Fibroblast of lung (primary cell): ENCODE measurements at regions not wholly inside any gene's neighbourhood (a gene's known extent, or its start where the extent isn't known, plus 50 kb on each side); places are given as distances from the start of the nearest gene placed in this dataset.

ENCODE experiments used
- DNase-seq, 2 donors: peaks; one replicate each; pipeline versions ENCODE4 v3.0.0 to v3.0.0-alpha.2; 2010; ENCODE audit warnings: low read depth in 2 of 2
- H2AFZ ChIP-seq: 2 replicates; pipeline ENCODE4 v1.5.1; 2012; ENCODE audit warnings: low read length, control low read depth, inconsistent platforms
- H3K27ac ChIP-seq: 2 replicates; pipeline ENCODE4 v1.5.1; 2011; ENCODE audit warnings: low read length, control low read depth; ENCODE audit not compliant: insufficient read depth
- H3K27me3 ChIP-seq: 2 replicates; pipeline ENCODE4 v1.5.1; 2011; ENCODE audit warnings: mild to moderate bottlenecking, low read length; ENCODE audit not compliant: control insufficient read depth, insufficient read depth
- H3K36me3 ChIP-seq: 2 replicates; pipeline ENCODE4 v1.5.1; 2011; ENCODE audit warnings: low read length; ENCODE audit not compliant: control insufficient read depth, insufficient read depth
- H3K4me1 ChIP-seq: 2 replicates; pipeline ENCODE4 v1.5.1; 2011; ENCODE audit warnings: low read length; ENCODE audit not compliant: control insufficient read depth, insufficient read depth; ENCODE audit errors: extremely low read depth
- H3K4me2 ChIP-seq: 2 replicates; pipeline ENCODE4 v1.5.1; 2011; ENCODE audit warnings: low read length, control low read depth; ENCODE audit not compliant: insufficient read depth; ENCODE audit errors: extremely low read depth
- H3K4me3 ChIP-seq, 4 experiments: fragments of 200-600 bp in 1 of 4; sonication (generic) in 1 of 4; replicated peaks in 1 of 4; 2 replicates each; pipeline ENCODE4 v1.5.1; 2011 to 2016; ENCODE audit warnings: low read length in 4 of 4, low read depth in 3 of 4, mild to moderate bottlenecking in 3 of 4, control low read depth in 2 of 4, inconsistent platforms in 1 of 4, mixed read lengths in 1 of 4; ENCODE audit not compliant: insufficient read depth in 1 of 4; ENCODE audit errors: control extremely low read depth in 1 of 4
- H3K79me2 ChIP-seq: 2 replicates; pipeline ENCODE4 v1.5.1; 2012; ENCODE audit warnings: mild to moderate bottlenecking, low read length, inconsistent platforms; ENCODE audit not compliant: control insufficient read depth, insufficient read depth
- H3K9ac ChIP-seq: 2 replicates; pipeline ENCODE4 v1.5.1; 2011; ENCODE audit warnings: mild to moderate bottlenecking, low read length, control low read depth; ENCODE audit not compliant: insufficient read depth
- H3K9me3 ChIP-seq: 2 replicates; pipeline ENCODE4 v1.5.1; 2012; ENCODE audit warnings: low read depth, low read length; ENCODE audit not compliant: control insufficient read depth, insufficient read depth
- H4K20me1 ChIP-seq: 2 replicates; pipeline ENCODE4 v1.5.1; 2011; ENCODE audit warnings: low read length; ENCODE audit not compliant: control insufficient read depth, insufficient read depth; ENCODE audit errors: extremely low read depth
- CTCF ChIP-seq, 2 donors: IDR thresholded peaks in 1 of 2; conservative IDR thresholded peaks in 1 of 2; 1 replicate in 1 of 2; 2 replicates in 1 of 2; pipeline ENCODE4 v1.5.1; 2011 to 2012; ENCODE audit warnings: low read length in 2 of 2, control low read depth in 1 of 2, inconsistent platforms in 1 of 2, low read depth in 1 of 2, mild to moderate bottlenecking in 1 of 2
- EZH2 ChIP-seq: IDR thresholded peaks from 2 replicates; pipeline ENCODE4 v1.5.1; 2012; ENCODE audit warnings: low read length, control low read depth, mild to moderate bottlenecking; ENCODE audit errors: missing control alignments

GRCh38 chr2:65498396-65498795, 66.0 kb upstream of the SPRED2 start:
- no peaks in the 10 kb centered on the region for H3K36me3 ChIP-seq
- H2AFZ ChIP-seq: no peak overlapping the region
- H3K4me1 ChIP-seq: no peaks in the 10 kb centered on the region
- no peaks in the 10 kb centered on the region for H4K20me1 ChIP-seq
- no peak overlapping the region for H3K4me2 ChIP-seq
- H3K4me3 ChIP-seq: no peak overlapping the region
- TF ChIP-seq CTCF (conservative IDR thresholded peaks at IDR 0.05 in 1 of 2, IDR thresholded peaks at IDR 0.05 in 1 of 2; ENCODE audit: low read depth in 1 of 2, low read length in 2 of 2): no peak
- no peak for TF ChIP-seq EZH2
- no peak overlapping the region for H3K9ac ChIP-seq
- DNase-seq: no peak
- H3K27ac ChIP-seq: no peak overlapping the region
- H3K9me3 ChIP-seq: no peaks in the 10 kb centered on the region
- no peaks in the 10 kb centered on the region for H3K79me2 ChIP-seq
- no peaks in the 10 kb centered on the region for H3K27me3 ChIP-seq

GRCh38 chr2:65495251-65495877, 63.0 kb upstream of the SPRED2 start:
- Histone ChIP-seq H3K9ac (no peak overlapping the region), H4K20me1 (no peaks in the 10 kb centered on the region), H3K36me3 (no peaks in the 10 kb centered on the region), H3K79me2 (no peaks in the 10 kb centered on the region), H2AFZ (no peak overlapping the region), H3K4me3 (no peak overlapping the region), H3K27ac (no peak overlapping the region), H3K4me1 (no peaks in the 10 kb centered on the region), H3K9me3 (no peaks in the 10 kb centered on the region), H3K27me3 (no peaks in the 10 kb centered on the region), H3K4me2 (no peak overlapping the region)
- DNase-seq: peak in 1 of 2 donors; percentile 26
- no peak for TF ChIP-seq CTCF (conservative IDR thresholded peaks at IDR 0.05 in 1 of 2, IDR thresholded peaks at IDR 0.05 in 1 of 2; ENCODE audit: low read depth in 1 of 2, low read length in 2 of 2)
- TF ChIP-seq EZH2: no peak

- TF ChIP-seq EZH2 (no peak), CTCF (conservative IDR thresholded peaks at IDR 0.05 in 1 of 2, IDR thresholded peaks at IDR 0.05 in 1 of 2; ENCODE audit: low read depth in 1 of 2, low read length in 2 of 2) (no peak)
- no peak for DNase-seq
Observed at GRCh38 chr2:65494078-65494477, 61.7 kb upstream of the SPRED2 start.

More at GRCh38 chr2:65494078-65494477, 61.7 kb upstream of the SPRED2 start:
- H3K9ac ChIP-seq: no peak overlapping the region
- no peaks in the 10 kb centered on the region for H3K27me3 ChIP-seq
- H3K4me2 ChIP-seq: no peak overlapping the region
- H3K9me3 ChIP-seq: no peaks in the 10 kb centered on the region
- H3K27ac ChIP-seq: no peak overlapping the region
- no peaks in the 10 kb centered on the region for H4K20me1 ChIP-seq
- H3K4me1 ChIP-seq: no peaks in the 10 kb centered on the region
- no peak overlapping the region for H2AFZ ChIP-seq
- H3K79me2 ChIP-seq: no peaks in the 10 kb centered on the region
- no peaks in the 10 kb centered on the region for H3K36me3 ChIP-seq
- no peak overlapping the region for H3K4me3 ChIP-seq
